Activated CD4-positive, alpha-beta T cell treated with anti-CD3 and anti-CD28 coated beads for 48 hours (primary cell): ENCODE measurements at regions not wholly inside any gene's neighbourhood (a gene's known extent, or its start where the extent isn't known, plus 50 kb on each side); places are given as distances from the start of the nearest gene placed in this dataset.

Source experiments
- DNase-seq: peaks from one replicate; pipeline ENCODE4 v3.0.0-alpha.2; 2020

- no peak for DNase-seq
Measured at GRCh38 chr20:22366631-22367030, 217.7 kb downstream of the FOXA2 start.

DNA sequence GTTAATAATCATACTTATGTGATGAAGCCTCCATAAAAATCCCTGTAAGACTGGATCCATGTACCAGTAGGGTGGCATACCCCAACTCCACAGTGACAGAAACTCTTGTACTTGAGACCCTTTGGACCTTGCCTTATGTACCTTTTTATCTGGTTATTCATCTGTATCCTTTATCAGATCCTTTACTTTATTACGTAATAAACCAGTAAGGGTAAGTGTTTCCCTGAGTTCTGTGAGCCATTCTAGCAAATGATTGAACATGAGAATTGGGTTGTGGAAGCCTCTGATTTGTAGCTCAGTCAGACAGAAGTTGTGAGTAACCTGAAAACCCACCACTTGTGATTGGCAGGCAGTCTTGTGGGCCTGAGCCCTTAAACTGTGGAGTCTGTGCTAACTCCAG lies 229.7 kb downstream of the FOXA2 start:
- DNase-seq, result no peak

GRCh38 chr20:22353586-22353985 lies 230.8 kb downstream of the FOXA2 start:
- DNase-seq, result no peak

GRCh38 chr20:22352019-22352418 lies 232.4 kb downstream of the FOXA2 start:
- DNase-seq, result no peak

DNA sequence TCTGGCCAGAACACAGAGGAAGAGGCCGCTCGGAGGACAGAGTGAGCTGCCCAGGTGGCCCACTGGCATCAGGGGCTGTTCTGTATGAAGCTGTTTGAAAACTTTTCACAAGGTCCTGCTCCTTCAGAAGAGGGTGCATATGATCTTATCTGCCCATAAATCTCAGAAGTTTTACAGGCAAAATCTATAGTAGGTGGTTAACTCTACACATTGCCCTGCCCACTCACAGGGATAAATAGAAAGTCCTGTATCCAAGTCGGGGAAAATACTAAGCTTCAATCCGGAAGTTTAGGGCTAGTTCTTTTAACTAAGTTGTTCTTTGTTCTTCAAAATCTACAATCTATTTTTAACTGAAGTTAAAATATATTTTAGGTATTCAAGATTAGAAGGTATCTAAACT lies 233.7 kb downstream of the FOXA2 start:
- DNase-seq, result no peak

DNA sequence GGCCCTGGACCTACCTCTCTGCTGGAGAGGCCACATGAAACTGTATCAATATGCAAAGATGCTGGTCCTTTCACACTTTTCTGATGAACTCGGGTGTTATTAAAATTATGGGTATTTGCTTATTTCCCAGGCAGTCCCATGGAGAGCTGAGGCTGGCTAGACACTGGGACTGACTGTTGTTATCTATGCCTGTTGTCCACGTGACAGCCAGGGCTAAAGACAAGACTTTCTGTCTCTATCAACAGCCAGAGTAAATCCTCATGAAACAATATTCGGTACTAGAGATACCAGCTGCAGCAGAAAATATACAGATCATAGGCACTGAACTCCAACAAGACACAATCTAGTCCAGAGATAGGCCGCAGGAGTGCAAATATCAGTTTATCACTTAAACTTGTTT lies 236.4 kb downstream of the FOXA2 start:
- no peak for DNase-seq

GRCh38 chr20:22346716-22347115 lies 237.7 kb downstream of the FOXA2 start:
- DNase-seq, result no peak

- DNase-seq, result no peak
Measured at GRCh38 chr20:22343612-22344011, 240.8 kb downstream of the FOXA2 start.

DNA sequence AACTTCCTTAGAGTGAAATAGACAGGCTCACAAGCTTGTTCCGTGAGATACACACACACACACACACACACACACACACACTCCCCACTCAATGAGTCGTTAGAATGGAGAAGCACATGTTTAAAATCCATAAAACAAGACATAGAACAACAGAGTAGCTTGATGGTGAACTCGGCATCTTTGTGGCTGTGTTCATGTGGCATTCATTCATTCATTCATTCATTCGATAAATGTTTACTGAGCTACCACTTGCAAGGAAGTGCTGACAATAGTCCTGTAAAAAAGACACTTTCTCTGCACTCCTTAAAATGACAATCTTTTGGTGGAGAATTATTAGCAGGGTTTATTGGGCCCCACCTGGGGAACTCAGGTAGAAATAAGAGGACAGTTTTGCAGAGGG lies 242.0 kb downstream of the FOXA2 start:
- DNase-seq, result no peak

DNA sequence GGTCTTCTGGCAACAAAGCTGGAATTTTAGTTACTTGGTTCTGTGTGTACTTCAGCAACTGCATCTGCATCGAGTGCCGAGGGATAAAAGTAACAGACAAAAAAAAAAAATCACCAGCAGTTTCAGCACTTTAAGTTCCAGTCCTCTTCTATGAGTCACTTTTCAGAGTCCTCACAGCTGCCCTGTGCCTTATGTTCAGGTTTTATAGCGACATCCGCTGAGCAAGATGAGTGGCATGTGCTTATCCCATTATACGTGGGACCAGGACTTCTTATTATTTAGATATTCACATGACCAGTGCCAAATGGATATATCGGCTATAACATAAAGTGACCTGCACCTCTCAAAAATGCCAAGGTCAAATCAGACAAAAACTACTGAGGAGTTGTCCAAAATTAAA lies 242.9 kb downstream of the FOXA2 start:
- no peak for DNase-seq

DNA sequence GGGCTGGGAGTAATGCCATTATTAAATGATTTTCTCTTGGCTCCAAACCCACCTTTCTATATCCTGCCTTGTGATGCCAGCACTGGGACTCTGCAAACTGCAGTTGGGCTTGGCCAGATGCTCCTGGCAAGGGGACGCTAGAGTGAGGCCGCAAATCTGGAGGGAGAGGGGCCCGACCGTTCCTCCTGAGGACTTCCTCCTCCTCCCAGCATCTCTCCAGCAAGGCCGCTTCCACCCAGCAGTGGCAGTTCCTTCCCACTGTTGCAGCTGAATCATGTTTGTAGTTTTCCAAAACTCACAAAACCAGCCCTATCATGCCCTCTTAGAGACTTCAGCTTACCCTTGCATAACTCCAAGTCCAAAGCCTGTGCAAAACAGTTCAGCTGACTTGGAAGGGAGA lies 244.4 kb downstream of the FOXA2 start:
- DNase-seq, result no peak

DNA sequence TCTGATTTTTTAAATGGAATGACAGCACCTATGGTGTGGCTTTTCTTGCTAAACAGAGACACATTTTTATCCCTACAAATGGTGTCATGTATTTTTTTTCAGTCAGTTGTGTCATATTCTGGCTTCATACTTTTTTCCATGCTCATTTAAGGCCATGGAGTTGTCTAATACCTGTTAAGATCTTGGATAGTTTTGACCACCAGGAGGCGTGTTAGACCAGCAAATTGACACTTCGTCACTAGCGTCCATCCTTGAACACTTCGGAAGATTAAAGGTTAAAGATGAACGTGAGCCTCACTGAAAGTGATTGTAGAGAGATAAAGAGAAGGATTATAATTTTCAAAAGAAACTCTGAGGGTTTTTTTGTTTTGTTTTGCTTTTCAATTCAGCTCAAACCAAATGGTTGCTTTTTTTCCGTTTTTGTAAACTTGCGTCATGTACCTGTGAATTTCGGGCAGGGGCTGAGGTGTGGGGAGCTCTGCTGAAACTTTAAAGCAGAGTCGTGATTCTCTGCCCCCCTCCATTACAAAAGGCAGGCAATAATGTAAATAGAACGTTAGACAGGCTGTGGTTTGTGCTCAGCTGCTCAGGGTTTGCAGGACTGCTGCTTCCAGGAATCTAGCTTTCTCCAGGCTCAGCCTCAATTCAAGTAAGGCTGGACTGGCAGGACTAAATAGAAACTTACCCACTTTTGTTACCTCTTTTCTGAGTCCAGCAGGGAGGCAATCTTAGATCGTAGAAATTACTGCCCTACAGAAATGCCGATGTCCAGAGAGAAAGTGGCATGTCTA lies 245.1 kb downstream of the FOXA2 start:
- peak; percentile 55 for DNase-seq

GRCh38 chr20:22338140-22338708 lies 246.1 kb downstream of the FOXA2 start:
- no peak for DNase-seq

DNA sequence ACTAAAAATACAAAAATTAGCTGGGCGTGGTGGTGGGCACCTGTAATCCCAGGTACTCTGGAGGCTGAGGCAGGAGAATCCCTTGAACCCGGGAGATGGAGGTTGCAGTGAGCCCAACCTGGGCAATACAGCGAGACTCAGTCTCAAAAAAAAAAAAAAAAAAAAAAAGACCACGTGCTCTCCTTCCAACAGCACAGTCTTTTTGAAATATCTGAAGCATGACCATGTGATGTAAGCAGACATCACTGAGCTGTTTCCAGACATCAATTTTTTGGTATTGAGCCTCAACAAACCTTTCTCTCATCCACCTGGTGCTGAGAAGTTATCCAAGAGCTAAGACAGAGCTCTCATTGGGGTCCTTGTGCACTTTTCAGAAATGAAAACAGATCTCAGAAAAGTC lies 249.2 kb downstream of the FOXA2 start:
- no peak for DNase-seq

DNA sequence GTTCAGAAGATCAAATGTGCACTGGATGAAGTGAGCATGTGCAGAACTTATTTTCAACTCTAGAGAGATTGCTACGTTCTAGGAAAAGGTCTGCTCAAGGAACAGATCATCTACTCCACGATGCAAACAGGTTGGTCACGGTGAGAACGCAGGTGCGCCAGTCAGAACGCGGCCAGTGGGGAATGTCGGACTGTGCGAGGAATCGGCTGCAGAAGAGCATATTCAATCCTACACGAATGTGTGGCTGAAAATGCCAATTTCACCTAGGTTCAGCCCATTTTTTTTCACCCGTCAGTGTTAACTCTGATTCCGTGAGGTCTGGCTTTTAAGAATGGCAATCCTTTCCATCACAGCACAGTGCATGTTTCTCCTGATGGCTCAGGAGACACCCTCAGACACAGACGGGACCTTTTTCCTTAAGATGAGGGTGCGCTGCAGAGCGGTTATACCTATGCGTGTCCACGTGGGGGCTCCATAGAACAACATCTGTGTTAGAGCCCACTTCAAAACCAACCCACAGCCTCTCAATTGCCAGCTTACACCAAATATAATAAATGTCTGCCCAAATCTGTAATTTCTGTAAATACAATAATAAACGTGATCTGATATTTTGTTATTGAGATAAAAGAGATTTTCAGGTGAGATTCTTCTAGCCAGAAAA lies 250.4 kb downstream of the FOXA2 start:
- DNase-seq, result peak; percentile 57

DNA sequence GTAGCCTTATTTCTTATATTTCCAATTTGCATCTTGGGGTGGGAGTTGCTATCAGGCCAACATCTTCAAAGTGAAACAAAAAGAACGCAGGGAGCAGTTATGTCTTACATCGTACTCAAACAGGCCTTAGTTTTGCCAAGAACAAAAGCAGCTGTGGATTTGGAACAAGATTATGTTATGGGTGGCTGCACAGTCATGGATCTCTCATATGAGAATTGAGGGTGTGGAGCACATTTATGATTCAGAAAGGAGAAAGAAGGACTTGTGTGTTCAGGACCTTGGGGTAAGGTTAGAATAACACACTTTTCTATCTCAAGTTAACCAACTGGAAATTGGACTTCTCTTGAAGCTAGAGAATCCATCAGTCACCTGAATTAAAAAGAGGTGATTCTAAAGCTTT lies 259.9 kb downstream of the FOXA2 start:
- DNase-seq, result no peak

GRCh38 chr20:22322513-22322912 lies 261.9 kb downstream of the FOXA2 start:
- DNase-seq, result no peak

DNA sequence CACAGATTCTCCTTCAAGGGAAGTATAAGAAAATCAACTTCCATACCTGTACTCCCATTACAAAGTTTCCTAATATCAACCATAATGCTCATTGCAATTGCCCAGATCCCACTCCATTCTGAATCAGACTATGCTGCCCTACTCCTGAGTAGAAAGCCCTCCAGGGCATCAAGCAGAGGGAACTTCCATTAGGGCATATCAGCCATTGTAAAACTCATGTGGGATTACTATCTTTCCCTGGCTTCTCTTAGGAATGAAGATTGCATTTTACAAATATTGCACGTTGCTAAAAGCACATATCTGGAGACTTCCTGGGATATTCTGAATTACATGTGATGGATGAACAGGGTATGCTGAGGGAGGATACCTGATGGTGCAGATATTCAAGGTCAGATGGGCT lies 263.2 kb downstream of the FOXA2 start:
- no peak for DNase-seq

- no peak for DNase-seq
Measured at GRCh38 chr20:22320245-22320915, 264.0 kb downstream of the FOXA2 start.

GRCh38 chr20:22315771-22316170 lies 268.6 kb downstream of the FOXA2 start:
- DNase-seq, result no peak

DNA sequence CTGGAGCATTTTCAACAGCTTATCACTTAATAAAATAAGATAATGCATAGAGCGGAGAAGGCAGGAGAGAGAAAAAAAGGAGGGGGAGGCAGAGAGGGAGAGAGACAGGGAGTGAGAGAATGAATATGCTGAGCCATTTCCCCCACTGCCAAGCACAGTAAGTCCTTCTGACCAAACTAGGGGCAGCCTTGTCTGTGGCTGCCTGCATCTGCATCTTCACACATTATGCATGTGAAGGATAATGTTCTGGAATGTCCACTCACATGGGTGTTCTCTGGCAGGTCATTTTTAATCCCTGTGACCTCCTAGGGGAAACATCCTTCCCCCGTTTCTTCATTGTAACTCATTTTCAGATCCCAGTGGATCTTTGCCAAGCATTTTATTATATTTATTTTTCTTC lies 269.3 kb downstream of the FOXA2 start:
- no peak for DNase-seq

- no peak for DNase-seq
Measured at GRCh38 chr20:22312744-22313346, 271.5 kb downstream of the FOXA2 start.

DNA sequence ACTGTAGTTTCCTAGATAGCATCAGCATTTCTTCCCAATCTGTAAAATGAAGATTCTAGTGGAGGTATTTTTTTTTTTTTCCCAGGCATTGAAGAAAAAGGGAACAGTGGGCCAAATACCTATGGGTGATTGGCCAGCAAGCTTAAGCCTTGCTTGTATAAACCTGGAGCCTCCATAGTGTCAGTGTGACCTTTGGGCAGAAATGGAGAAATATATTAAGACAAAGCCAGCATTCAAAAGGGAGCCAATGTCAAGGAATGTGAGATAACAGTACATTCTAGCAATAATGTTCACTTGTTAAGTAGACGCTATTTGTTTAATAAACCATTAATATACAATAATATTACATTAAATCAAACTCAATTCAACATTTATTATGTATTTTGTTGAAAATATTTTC lies 275.4 kb downstream of the FOXA2 start:
- DNase-seq, result no peak
